PC-3 (cell line): ENCODE measurements at regions not wholly inside any gene's neighbourhood (a gene's known extent, or its start where the extent isn't known, plus 50 kb on each side); places are given as distances from the start of the nearest gene placed in this dataset.

Experiments
- ATAC-seq: fragments of 200-7000 bp; cut with Tn5 transposase; 2 replicates; pipeline ENCODE4 v1.9.1; 2020; ENCODE audit warnings: mild to moderate bottlenecking, moderate library complexity
- BruUV-seq: library from RNA; stranded (reverse); fragments of 400-500 nt; replicated peaks from 2 replicates; lab custom pipeline; 2021; lab: Mats Ljungman, UMichigan
- CTCF ChIA-PET: fragments of 300-600 bp; sonication (Branson Sonifier 250); formaldehyde crosslinking; loops from one replicate; lab custom pipeline; 2022; ENCODE audit warnings: antibody characterized with exemption; lab: Charles Lee
- POLR2A ChIA-PET: fragments of 300-600 bp; sonication (Branson Sonifier 250); formaldehyde crosslinking; loops from one replicate; lab custom pipeline; 2022; ENCODE audit warnings: antibody characterized with exemption; ENCODE audit not compliant: unreplicated experiment; lab: Charles Lee
- DNase-seq: peaks from one replicate; pipeline ENCODE4 v3.0.0-alpha.2; 2015
- H2AFZ ChIP-seq: fragments of 300-600 bp; sonication (generic); 2 replicates; pipeline ENCODE4 v1.6.0; 2016; ENCODE audit warnings: antibody characterized with exemption, low read length
- H3F3A ChIP-seq: fragments of 300-600 bp; sonication (generic); one replicate; pipeline ENCODE4 v1.6.0; 2017; ENCODE audit warnings: antibody characterized with exemption, low read length, control low read depth, mild to moderate bottlenecking; ENCODE audit not compliant: unreplicated experiment
- H3K27ac ChIP-seq: fragments of 300-600 bp; sonication (generic); 2 replicates; pipeline ENCODE4 v1.5.1; 2016; ENCODE audit warnings: mild to moderate bottlenecking, low read length
- H3K27me3 ChIP-seq: fragments of 300-600 bp; sonication (generic); 2 replicates; pipeline ENCODE4 v1.6.1; 2016; ENCODE audit warnings: low read length, mixed read lengths
- H3K36me3 ChIP-seq: fragments of 300-600 bp; sonication (generic); 2 replicates; pipeline ENCODE4 v1.6.1; 2016; ENCODE audit warnings: low read depth, mixed run types, low read length, mixed read lengths
- H3K4me1 ChIP-seq: fragments of 300-600 bp; sonication (generic); 2 replicates; pipeline ENCODE4 v1.5.1; 2016; ENCODE audit warnings: low read length; ENCODE audit not compliant: insufficient read depth
- H3K4me2 ChIP-seq: fragments of 300-600 bp; sonication (generic); 2 replicates; pipeline ENCODE4 v1.6.0; 2016; ENCODE audit warnings: low read length
- H3K4me3 ChIP-seq: fragments of 300-600 bp; sonication (generic); 2 replicates; pipeline ENCODE4 v1.5.1; 2016; ENCODE audit warnings: mild to moderate bottlenecking, low read length, mixed read lengths
- H3K79me2 ChIP-seq: fragments of 300-600 bp; sonication (generic); 2 replicates; pipeline ENCODE4 v1.6.1; 2017; ENCODE audit warnings: low read length, mixed read lengths
- H3K9ac ChIP-seq: fragments of 300-600 bp; sonication (generic); 2 replicates; pipeline ENCODE4 v1.6.0; 2016; ENCODE audit warnings: mild to moderate bottlenecking, low read length
- H3K9me2 ChIP-seq: fragments of 300-600 bp; sonication (generic); replicated peaks from 2 replicates; pipeline ENCODE4 v1.6.1; 2016; ENCODE audit warnings: mixed run types, low read length, mixed read lengths
- H3K9me3 ChIP-seq: fragments of 300-600 bp; sonication (generic); 2 replicates; pipeline ENCODE4 v1.6.1; 2016; ENCODE audit warnings: low read length, mixed read lengths
- H4K20me1 ChIP-seq: fragments of 300-600 bp; sonication (generic); 2 replicates; pipeline ENCODE4 v1.6.1; 2016; ENCODE audit warnings: low read length, mixed read lengths
- CTCF ChIP-seq: fragments of 300-600 bp; sonication (generic); conservative IDR thresholded peaks from 2 replicates; pipeline ENCODE4 v1.5.1; 2017; ENCODE audit warnings: antibody characterized with exemption, low read depth, mild to moderate bottlenecking, low read length
- EZH2 ChIP-seq: fragments of 300-600 bp; sonication (generic); IDR thresholded peaks from one replicate; pipeline ENCODE4 v1.6.1; 2017; ENCODE audit warnings: antibody characterized with exemption, mild to moderate bottlenecking, low read length; ENCODE audit not compliant: unreplicated experiment
- EZH2phosphoT487 ChIP-seq: fragments of 300-600 bp; sonication (generic); IDR thresholded peaks from 2 replicates; pipeline ENCODE4 v1.6.1; 2018; ENCODE audit warnings: mild to moderate bottlenecking, antibody characterized with exemption, low read length, borderline replicate concordance
- intact Hi-C: fragments of 100-400 bp; cut with micrococcal nuclease; formaldehyde crosslinking; loops from 2 replicates; pipeline ENCODE4 v1.9.0; 2023

GRCh38 chr2:12806549-12807242 is 90.0 kb downstream of the TRIB2 start:
- POLR2A ChIA-PET, result interaction anchor here (0.5 kb wide), 1 partner anchor 570 kb away, joined by 3 read pairs; no protein-coding TSS in a partner anchor
- no peaks in the 10 kb centered on the region for H4K20me1 ChIP-seq
- DNase-seq, result no peak
- BruUV-seq, result no TSS peak
- 0 out of 2 replicates have a peak, but pooled peaks cover 4% of the 10 kb centered on the region for H3K36me3 ChIP-seq
- ATAC-seq, result no peak
- no peak for TF ChIP-seq EZH2phosphoT487
- TF ChIP-seq CTCF, result no peak
- no peak for TF ChIP-seq EZH2
- no peaks in the 10 kb centered on the region for H3K9me2 ChIP-seq
- H3K9ac ChIP-seq, result no peak overlapping the region
- no peak overlapping the region for H2AFZ ChIP-seq
- no peaks in the 10 kb centered on the region for H3K4me1 ChIP-seq
- no peak overlapping the region for H3K27ac ChIP-seq
- no peak overlapping the region for H3K4me2 ChIP-seq
- H3F3A ChIP-seq, result no peaks in the 10 kb centered on the region
- intact Hi-C loops, result no loop called here
- CTCF ChIA-PET, result no interaction called here
- 0 out of 2 replicates have a peak, but pooled peaks cover 5% of the 10 kb centered on the region for H3K9me3 ChIP-seq
- H3K4me3 ChIP-seq, result no peak overlapping the region
- no peaks in the 10 kb centered on the region for H3K27me3 ChIP-seq
- H3K79me2 ChIP-seq, result no peaks in the 10 kb centered on the region

GRCh38 chr2:12807907-12808810 is 91.4 kb downstream of the TRIB2 start:
- Histone ChIP-seq H3K36me3 (no peaks in the 10 kb centered on the region), H3K79me2 (no peaks in the 10 kb centered on the region), H3K27ac (no peak overlapping the region), H3K4me1 (no peaks in the 10 kb centered on the region), H3K4me3 (no peak overlapping the region), H3K9me2 (no peaks in the 10 kb centered on the region), H4K20me1 (no peaks in the 10 kb centered on the region), H3F3A (no peaks in the 10 kb centered on the region), H2AFZ (no peak overlapping the region), H3K27me3 (no peaks in the 10 kb centered on the region), H3K4me2 (no peak overlapping the region), H3K9me3 (no peaks in the 10 kb centered on the region), H3K9ac (no peak overlapping the region)
- no peak for TF ChIP-seq EZH2
- no peak for TF ChIP-seq EZH2phosphoT487
- DNase-seq (no peak), ATAC-seq (no peak)
- POLR2A ChIA-PET, result no interaction called here
- BruUV-seq, result no TSS peak
- CTCF ChIA-PET, result no interaction called here
- intact Hi-C loops, result no loop called here

GRCh38 chr2:12809526-12809925 is 92.8 kb downstream of the TRIB2 start:
- H4K20me1 ChIP-seq, result no peaks in the 10 kb centered on the region
- BruUV-seq, result no TSS peak
- DNase-seq, result no peak
- ChIA-PET CTCF (no interaction called here), POLR2A (no interaction called here)
- no peaks in the 10 kb centered on the region for H3K4me1 ChIP-seq
- H3K9ac ChIP-seq, result no peak overlapping the region
- no peak for ATAC-seq
- no peaks in the 10 kb centered on the region for H3K27me3 ChIP-seq
- H3K9me2 ChIP-seq, result no peaks in the 10 kb centered on the region
- H2AFZ ChIP-seq, result no peak overlapping the region
- TF ChIP-seq CTCF, result no peak
- no peak for TF ChIP-seq EZH2
- no peak for TF ChIP-seq EZH2phosphoT487
- no peak overlapping the region for H3K4me2 ChIP-seq
- no peaks in the 10 kb centered on the region for H3F3A ChIP-seq
- H3K79me2 ChIP-seq, result no peaks in the 10 kb centered on the region
- no peaks in the 10 kb centered on the region for H3K36me3 ChIP-seq
- H3K27ac ChIP-seq, result no peak overlapping the region
- H3K9me3 ChIP-seq, result no peaks in the 10 kb centered on the region
- H3K4me3 ChIP-seq, result no peak overlapping the region
- intact Hi-C loops, result no loop called here
